IPS-15b (cell line): ENCODE measurements at regions not wholly inside any gene's neighbourhood (a gene's known extent, or its start where the extent isn't known, plus 50 kb on each side); places are given as distances from the start of the nearest gene placed in this dataset.

ENCODE experiments used
- H3K27me3 ChIP-seq: one replicate; pipeline ENCODE4 v1.6.1; 2013; ENCODE audit warnings: low read length; ENCODE audit not compliant: control insufficient read depth, insufficient read depth
- H3K36me3 ChIP-seq: one replicate; pipeline ENCODE4 v1.6.1; 2013; ENCODE audit warnings: low read length; ENCODE audit not compliant: control insufficient read depth, insufficient read depth
- H3K4me1 ChIP-seq: one replicate; pipeline ENCODE4 v1.6.1; 2013; ENCODE audit warnings: mild to moderate bottlenecking, low read length; ENCODE audit not compliant: control insufficient read depth, insufficient read depth
- H3K4me3 ChIP-seq: one replicate; pipeline ENCODE4 v1.5.1; 2013; ENCODE audit warnings: low read depth, low read length
- H3K9ac ChIP-seq: one replicate; pipeline ENCODE4 v1.6.1; 2013; ENCODE audit warnings: low read depth, mild to moderate bottlenecking, low read length
- H3K9me3 ChIP-seq: one replicate; pipeline ENCODE4 v1.6.1; 2013; ENCODE audit warnings: mild to moderate bottlenecking, low read length; ENCODE audit not compliant: control insufficient read depth, insufficient read depth

DNA sequence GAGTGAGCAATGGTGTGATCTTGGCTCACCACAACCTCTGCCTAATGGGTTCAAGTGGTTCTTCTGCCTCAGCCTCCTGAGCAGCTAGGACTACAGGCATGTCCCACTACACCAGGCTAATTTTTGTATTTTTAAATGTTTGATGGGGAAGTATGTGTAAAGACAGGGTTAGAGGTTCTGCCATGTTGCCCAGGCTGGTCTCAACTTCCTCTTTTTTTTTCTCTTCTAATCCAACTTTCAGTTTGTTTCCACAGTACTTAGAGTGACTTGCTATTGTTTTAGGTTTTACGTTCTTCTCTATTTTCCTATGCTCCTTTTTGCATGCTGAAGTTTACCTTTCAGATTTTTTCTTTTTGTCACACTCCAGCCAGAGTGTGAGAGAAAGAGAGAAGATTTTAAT is 1433.0 kb downstream of the UQCRFS1 start:
- Histone ChIP-seq H3K9me3 (peaks cover 4% of the 10 kb centered on the region), H3K4me3 (no peak overlapping the region), H3K9ac (no peak overlapping the region), H3K36me3 (no peaks in the 10 kb centered on the region), H3K4me1 (no peaks in the 10 kb centered on the region), H3K27me3 (no peaks in the 10 kb centered on the region)

DNA sequence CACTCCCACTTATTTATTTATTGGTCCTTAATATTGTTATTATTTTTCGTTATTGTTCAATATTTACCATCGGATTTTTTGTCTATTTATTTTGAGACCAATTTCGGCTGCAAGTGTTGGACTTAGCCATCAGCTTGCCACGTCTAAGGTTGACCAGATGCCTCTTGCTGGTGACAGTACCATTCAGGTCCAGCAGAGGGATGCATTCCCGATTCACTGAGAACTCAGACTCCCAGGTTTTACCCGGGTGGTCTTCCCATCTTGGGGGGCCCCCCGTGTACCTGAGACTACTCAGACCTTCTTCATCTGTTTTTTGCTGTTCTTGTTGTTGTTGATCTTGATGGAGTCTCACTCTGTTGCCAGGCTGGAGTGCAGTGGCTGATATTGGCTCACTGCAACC is 1435.2 kb downstream of the UQCRFS1 start:
- Histone ChIP-seq H3K36me3 (no peaks in the 10 kb centered on the region), H3K4me3 (no peak overlapping the region), H3K27me3 (no peaks in the 10 kb centered on the region), H3K4me1 (no peaks in the 10 kb centered on the region), H3K9ac (no peak overlapping the region), H3K9me3 (peaks cover 21% of the 10 kb centered on the region)

DNA sequence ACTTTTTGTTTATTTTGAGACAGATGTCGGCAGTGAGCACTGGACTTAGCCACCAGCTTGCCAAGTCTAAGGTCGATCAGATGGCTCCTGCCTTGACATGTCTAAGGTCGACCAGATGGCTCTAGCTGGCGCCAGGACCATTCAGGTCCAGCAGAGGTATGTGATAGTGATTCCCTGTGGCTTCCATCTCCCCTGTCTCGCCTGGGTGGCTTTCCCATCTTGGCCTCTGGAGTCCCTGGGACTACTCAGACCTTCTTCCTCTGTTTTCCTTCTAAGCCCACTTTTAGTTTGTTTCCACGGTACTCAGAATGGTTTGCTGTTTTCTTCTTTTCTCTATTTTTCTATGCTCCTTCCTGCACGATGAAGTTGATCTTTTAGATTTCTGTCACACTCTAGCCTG is 1435.7 kb downstream of the UQCRFS1 start:
- Histone ChIP-seq H3K27me3 (no peaks in the 10 kb centered on the region), H3K4me3 (no peak overlapping the region), H3K9me3 (peaks cover 21% of the 10 kb centered on the region), H3K4me1 (no peaks in the 10 kb centered on the region), H3K9ac (no peak overlapping the region), H3K36me3 (no peaks in the 10 kb centered on the region)

DNA sequence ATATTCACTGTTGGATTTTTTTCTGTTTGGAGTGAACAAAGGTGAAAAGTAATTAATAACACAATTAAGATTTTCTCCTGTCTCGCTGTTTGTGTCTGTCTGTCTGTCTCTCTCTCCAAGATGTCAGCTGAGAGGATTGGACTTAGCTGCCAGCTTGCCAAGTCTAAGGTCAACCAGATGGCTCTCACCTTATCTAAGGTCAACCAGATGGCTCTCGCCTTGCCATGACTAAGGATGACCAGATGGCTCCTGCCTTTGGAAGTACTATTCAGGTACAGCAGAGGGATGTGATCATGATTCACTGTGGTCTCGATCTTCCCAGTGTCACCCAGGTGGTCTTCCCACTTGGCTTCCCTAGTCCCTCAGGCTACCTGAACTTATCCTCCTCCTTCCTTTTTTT is 1436.4 kb downstream of the UQCRFS1 start:
- Histone ChIP-seq H3K4me1 (no peaks in the 10 kb centered on the region), H3K36me3 (no peaks in the 10 kb centered on the region), H3K9me3 (peaks cover 21% of the 10 kb centered on the region), H3K9ac (no peak overlapping the region), H3K4me3 (no peak overlapping the region), H3K27me3 (no peaks in the 10 kb centered on the region)

DNA sequence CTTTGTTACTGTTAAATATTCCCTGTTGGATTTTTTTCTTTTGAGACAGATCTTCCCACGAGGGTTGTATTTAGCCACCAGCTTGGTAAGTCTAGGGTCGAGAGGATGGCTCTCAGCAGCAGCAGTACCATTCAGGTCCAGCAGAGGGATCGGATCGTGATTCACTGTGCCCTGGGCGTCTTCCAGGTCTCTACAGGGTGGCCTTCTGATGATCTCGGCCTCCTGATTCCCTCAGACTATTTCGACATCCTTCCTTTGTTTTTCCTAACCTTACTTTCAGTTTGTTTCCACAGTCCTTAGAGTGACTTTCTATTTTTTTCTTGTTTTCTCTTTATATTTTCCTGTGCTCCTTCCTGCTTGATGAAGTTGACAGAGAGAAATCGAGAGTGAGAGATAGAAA is 1436.9 kb downstream of the UQCRFS1 start:
- no peak overlapping the region for H3K4me3 ChIP-seq
- peaks cover 21% of the 10 kb centered on the region for H3K9me3 ChIP-seq
- no peaks in the 10 kb centered on the region for H3K27me3 ChIP-seq
- no peaks in the 10 kb centered on the region for H3K4me1 ChIP-seq
- H3K9ac ChIP-seq = no peak overlapping the region
- H3K36me3 ChIP-seq = no peaks in the 10 kb centered on the region

DNA sequence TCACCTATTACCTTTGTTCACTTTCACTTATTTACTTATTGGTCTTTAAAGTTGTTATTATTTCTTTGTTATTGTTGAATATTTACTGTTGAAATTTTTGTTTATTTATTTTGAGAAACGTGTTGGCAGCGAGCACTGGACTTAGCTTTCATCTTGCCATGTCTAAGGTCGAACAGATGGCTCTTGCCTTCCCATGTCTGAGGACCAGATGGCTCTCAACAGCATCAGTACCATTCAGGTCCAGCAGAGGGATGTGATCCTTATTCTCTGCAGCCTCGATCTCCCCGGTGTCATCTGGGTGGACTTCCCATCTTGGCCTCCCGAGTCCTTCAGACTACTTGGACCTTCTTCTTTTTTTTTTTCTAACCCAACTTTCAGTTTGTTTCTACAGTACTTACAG is 1437.6 kb downstream of the UQCRFS1 start:
- Histone ChIP-seq H3K9ac (no peak overlapping the region), H3K9me3 (peaks cover 21% of the 10 kb centered on the region), H3K36me3 (no peaks in the 10 kb centered on the region), H3K27me3 (no peaks in the 10 kb centered on the region), H3K4me1 (no peaks in the 10 kb centered on the region), H3K4me3 (no peak overlapping the region)

DNA sequence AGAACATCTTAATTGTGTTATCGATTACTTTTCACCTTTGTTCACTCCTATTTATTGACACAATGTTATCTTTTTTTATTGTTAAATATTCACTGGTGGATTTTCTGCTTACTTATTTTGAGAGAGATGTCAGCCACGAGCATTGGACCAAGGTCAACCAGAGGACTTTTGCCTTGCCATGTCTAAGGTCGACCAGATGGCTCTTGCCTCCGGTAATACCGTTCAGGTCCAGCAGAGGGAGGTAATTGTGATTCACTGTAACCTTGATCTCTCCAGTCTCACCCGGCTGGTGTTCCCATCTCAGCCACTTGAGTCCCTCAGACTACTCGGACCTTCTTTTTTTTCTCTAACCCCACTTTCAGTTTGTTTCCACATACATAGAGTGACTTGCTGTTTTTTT is 1438.1 kb downstream of the UQCRFS1 start:
- H3K36me3 ChIP-seq = no peaks in the 10 kb centered on the region
- no peaks in the 10 kb centered on the region for H3K4me1 ChIP-seq
- H3K4me3 ChIP-seq = no peak overlapping the region
- no peak overlapping the region for H3K9ac ChIP-seq
- peaks cover 1% of the 10 kb centered on the region for H3K27me3 ChIP-seq
- H3K9me3 ChIP-seq = peaks cover 21% of the 10 kb centered on the region

DNA sequence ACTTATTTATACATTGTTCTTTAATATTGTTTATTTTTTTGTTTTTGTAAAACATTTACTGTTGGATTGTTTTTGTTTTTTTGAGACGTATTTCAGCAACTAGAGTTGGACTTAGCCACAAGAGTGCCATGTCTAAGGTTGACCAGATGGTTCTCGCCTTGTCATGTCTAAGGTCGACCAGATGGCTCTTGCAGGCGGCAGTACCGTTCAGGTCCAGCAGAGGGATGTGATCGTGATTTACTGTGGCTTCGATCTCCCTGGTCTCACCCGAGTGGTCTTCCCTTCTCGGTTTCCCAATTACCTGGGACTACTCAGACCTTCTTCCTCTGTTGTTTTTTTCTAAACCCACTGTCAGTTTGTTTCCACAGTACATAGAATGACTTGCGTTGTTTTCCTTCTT is 1438.6 kb downstream of the UQCRFS1 start:
- H3K9me3 ChIP-seq = peaks cover 21% of the 10 kb centered on the region
- H3K4me1 ChIP-seq = no peaks in the 10 kb centered on the region
- H3K9ac ChIP-seq = no peak overlapping the region
- H3K36me3 ChIP-seq = no peaks in the 10 kb centered on the region
- peaks cover 2% of the 10 kb centered on the region for H3K27me3 ChIP-seq
- no peak overlapping the region for H3K4me3 ChIP-seq

DNA sequence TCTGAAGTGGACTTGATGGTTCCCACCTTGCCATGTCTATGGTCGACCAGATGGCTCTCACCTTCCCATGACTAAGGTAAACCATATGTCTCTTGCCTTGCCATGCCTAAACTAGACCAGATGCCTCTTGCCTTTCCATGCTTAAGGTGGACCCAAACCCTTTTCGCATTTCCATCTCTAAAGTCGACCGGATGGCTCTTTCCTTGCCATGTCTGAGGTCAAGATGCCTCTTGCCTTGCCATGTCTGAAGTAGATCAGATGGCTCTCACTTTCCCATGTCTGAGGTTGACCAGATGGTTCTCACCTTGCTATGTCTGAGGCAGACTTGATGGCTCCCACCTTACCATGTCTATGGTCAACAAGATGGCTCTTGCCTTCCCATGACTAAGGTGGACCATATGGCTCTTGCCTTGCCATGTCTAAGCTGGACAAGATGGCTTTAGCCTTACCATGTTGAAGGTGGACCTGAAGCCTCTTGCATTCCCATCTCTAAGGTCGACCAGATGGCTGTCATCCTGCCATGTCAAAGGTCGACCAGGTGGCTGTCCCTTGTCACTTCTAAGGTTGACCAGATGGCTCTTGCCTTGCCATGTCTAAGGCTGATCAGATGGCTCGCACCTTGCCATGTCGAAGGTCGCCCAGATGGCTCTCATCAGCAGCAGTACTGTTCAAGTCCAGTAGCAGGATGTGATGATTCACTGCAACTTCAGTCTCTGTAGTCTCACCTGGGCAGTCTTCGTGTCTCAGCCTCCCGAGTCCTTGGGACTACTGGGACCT is 1439.4 kb downstream of the UQCRFS1 start:
- Histone ChIP-seq H3K27me3 (peaks cover 2% of the 10 kb centered on the region), H3K4me3 (no peak overlapping the region), H3K36me3 (no peaks in the 10 kb centered on the region), H3K4me1 (no peaks in the 10 kb centered on the region), H3K9me3 (peaks cover 21% of the 10 kb centered on the region), H3K9ac (no peak overlapping the region)

DNA sequence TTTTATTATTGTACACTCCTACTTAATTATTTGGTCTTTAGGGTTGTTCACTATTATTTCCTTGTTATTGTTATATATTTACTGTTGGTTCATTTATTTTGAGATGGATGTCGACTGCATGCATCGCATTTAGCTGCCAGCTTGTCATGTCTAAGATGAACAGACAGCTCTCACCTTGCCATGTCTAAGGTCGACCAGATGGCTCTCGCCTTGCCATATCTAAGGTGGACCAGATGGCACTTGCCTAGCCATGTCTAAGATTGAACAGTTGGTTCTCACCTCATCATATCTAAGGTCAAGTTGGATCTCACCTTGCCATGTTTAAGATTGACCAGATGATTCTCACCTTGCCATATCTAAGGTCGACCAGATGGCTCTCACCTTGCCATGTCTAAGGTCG is 1440.9 kb downstream of the UQCRFS1 start:
- Histone ChIP-seq H3K36me3 (no peaks in the 10 kb centered on the region), H3K9ac (no peak overlapping the region), H3K4me1 (no peaks in the 10 kb centered on the region), H3K4me3 (no peak overlapping the region), H3K9me3 (peaks cover 21% of the 10 kb centered on the region), H3K27me3 (peaks cover 2% of the 10 kb centered on the region)

DNA sequence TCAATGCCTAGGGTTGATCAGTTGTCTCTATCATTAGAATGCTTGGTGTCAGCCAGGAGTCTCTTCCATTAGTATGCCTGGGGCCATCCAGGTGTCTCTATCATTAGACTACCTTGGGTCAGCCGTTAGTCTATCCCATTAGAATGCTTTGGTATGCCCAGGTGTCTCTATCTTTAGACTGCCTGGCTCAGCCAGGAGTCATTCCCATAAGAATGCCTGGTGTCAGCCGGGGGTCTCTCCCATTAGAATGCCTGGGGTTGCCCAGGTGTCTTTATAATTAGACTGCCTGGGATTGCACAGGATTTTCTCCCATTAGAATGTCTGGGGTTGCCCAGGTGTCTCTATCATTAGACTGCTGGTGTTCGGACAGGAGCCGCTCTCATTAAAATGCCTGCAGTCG is 1442.9 kb downstream of the UQCRFS1 start:
- H3K9ac ChIP-seq = no peak overlapping the region
- H3K4me1 ChIP-seq = no peaks in the 10 kb centered on the region
- H3K36me3 ChIP-seq = no peaks in the 10 kb centered on the region
- H3K27me3 ChIP-seq = peaks cover 4% of the 10 kb centered on the region
- H3K9me3 ChIP-seq = peaks cover 17% of the 10 kb centered on the region
- H3K4me3 ChIP-seq = no peak overlapping the region

DNA sequence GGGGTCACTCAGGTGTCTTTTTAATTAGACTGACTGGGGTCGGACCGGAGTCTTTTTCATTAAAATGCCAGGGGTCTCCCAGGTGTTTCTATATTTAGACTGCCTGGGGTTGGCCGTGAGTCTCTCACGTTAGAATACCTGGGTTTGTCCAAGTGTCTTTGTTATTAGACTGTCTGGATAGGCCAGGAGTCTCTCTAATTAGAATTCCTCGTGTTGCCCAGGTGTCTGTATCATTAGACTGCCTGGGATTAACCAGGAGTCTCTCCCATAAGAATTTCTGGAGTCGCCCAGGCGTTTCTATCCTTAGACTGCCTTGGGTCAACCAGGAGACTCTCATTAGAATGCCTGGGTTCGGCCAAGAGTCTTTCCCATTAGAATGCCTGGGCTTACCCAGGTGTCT is 1445.7 kb downstream of the UQCRFS1 start:
- Histone ChIP-seq H3K9me3 (no peaks in the 10 kb centered on the region), H3K36me3 (no peaks in the 10 kb centered on the region), H3K4me3 (no peak overlapping the region), H3K4me1 (no peaks in the 10 kb centered on the region), H3K9ac (no peak overlapping the region), H3K27me3 (peaks cover 9% of the 10 kb centered on the region)
